Adrenal gland (tissue), 9 donors: ENCODE measurements at regions not wholly inside any gene's neighbourhood (a gene's known extent, or its start where the extent isn't known, plus 50 kb on each side); places are given as distances from the start of the nearest gene placed in this dataset.

Experiments
- DNase-seq, 7 donors: peaks; one replicate each; pipeline ENCODE4 v3.0.0-alpha.2; 2019 to 2020
- H3K27ac ChIP-seq, 5 donors: fragments of 200-600 bp; sonication (generic) in 4 of 5; 1 replicate in 3 of 5; 2 replicates in 2 of 5; pipeline versions ENCODE4 v1.5.1 to v1.8.0; 2016 to 2020; ENCODE audit warnings: mild to moderate bottlenecking in 1 of 5
- H3K27me3 ChIP-seq: fragments of 200-600 bp; 2 replicates; pipeline ENCODE4 v1.8.0; 2021
- H3K36me3 ChIP-seq, 2 donors: fragments of 200-600 bp; replicated peaks in 1 of 2; 1 replicate in 1 of 2; 2 replicates in 1 of 2; pipeline versions ENCODE4 v1.5.1 to v1.8.0; 2018 to 2022
- H3K4me1 ChIP-seq, 2 donors: fragments of 200-600 bp; replicated peaks in 1 of 2; 1 replicate in 1 of 2; 2 replicates in 1 of 2; pipeline versions ENCODE4 v1.5.1 to v1.8.0; 2018 to 2021
- H3K4me3 ChIP-seq, 4 donors: fragments of 200-600 bp; sonication (generic) in 3 of 4; one replicate each; pipeline ENCODE4 v1.5.1; 2016 to 2018
- H3K9me3 ChIP-seq, 3 donors: fragments of 200-600 bp; sonication (generic) in 1 of 3; replicated peaks in 1 of 3; 1 replicate in 2 of 3; 2 replicates in 1 of 3; pipeline versions ENCODE4 v1.5.1 to v1.8.0; 2016 to 2021
- CTCF ChIP-seq, 6 experiments: fragments of 450-650 bp in 4 of 6; fragments of 200-600 bp in 2 of 6; sonication (generic) in 1 of 6; IDR thresholded peaks; 1 replicate in 5 of 6; 2 replicates in 1 of 6; pipeline versions ENCODE4 v1.5.1 to v1.8.0; 2016 to 2021; ENCODE audit warnings: antibody characterized with exemption in 6 of 6, mild to moderate bottlenecking in 2 of 6, moderate library complexity in 1 of 6
- POLR2A ChIP-seq, 2 donors: fragments of 450-650 bp; IDR thresholded peaks; one replicate each; pipeline ENCODE4 v1.6.1; 2017; ENCODE audit warnings: antibody characterized with exemption in 2 of 2, mild to moderate bottlenecking in 2 of 2, moderate library complexity in 1 of 2
- WGBS, 4 donors: extraction: QIAGEN DNeasy Blood & Tissue Kit in 2 of 4; methylation state at CpG; one replicate each; pipeline versions ENCODE4 v1.1.5 to v1.1.7; 2013 to 2017; 5-methylcytosine and 5-hydroxymethylcytosine counted together
- intact Hi-C, 2 donors: fragments of 100-400 bp; cut with DNase I; formaldehyde crosslinking; loops; one replicate each; pipeline versions ENCODE4 v1.14.1 to v1.15.0; 2022 to 2023
- donor health status: healthy with polysubstance abuse.
- donor health status: Bipolar disorder and iron deficiency.
- donor health status: DM: yes; HTN: yes; CAD: no.
- donor health status: DM: no; HTN: no; CAD: no.
- donor health status: DM: no; HTN: no; CAD: no.

- DNase-seq, result no peak
- intact Hi-C loops, result no loop called here
- Histone ChIP-seq H3K27me3 (no peaks in the 10 kb centered on the region), H3K27ac (no peak overlapping the region), H3K4me1 (no peaks in the 10 kb centered on the region), H3K9me3 (no peaks in the 10 kb centered on the region), H3K4me3 (no peak overlapping the region), H3K36me3 (no peaks in the 10 kb centered on the region)
- WGBS, 4 donors, result 76 to 89% (median 86%) methylated on average over 6 of the region's 6 CpGs
- no peak for TF ChIP-seq CTCF (IDR thresholded peaks at IDR 0.05)
- no peak for TF ChIP-seq POLR2A (IDR thresholded peaks at IDR 0.05)
Observed at GRCh38 chr18:61173554-61173953, 159.7 kb upstream of the CDH20 start.

GRCh38 chr18:61183798-61184197 lies 149.4 kb upstream of the CDH20 start:
- H3K9me3 ChIP-seq, result no peaks in the 10 kb centered on the region
- intact Hi-C loops, result no loop called here
- no peak for DNase-seq
- H3K4me3 ChIP-seq, result no peak overlapping the region
- H3K27me3 ChIP-seq, result no peaks in the 10 kb centered on the region
- H3K36me3 ChIP-seq, result no peaks in the 10 kb centered on the region
- no peaks in the 10 kb centered on the region for H3K4me1 ChIP-seq
- no peak overlapping the region for H3K27ac ChIP-seq
- TF ChIP-seq CTCF (IDR thresholded peaks at IDR 0.05) (no peak), POLR2A (IDR thresholded peaks at IDR 0.05) (no peak)

- Histone ChIP-seq H3K9me3 (no peaks in the 10 kb centered on the region), H3K27ac (no peak overlapping the region), H3K27me3 (no peaks in the 10 kb centered on the region), H3K4me1 (no peaks in the 10 kb centered on the region), H3K4me3 (no peak overlapping the region), H3K36me3 (no peaks in the 10 kb centered on the region)
- DNase-seq, result no peak
- no peak for TF ChIP-seq POLR2A (IDR thresholded peaks at IDR 0.05)
- 83 to 96% (median 91%) methylated on average over 3 of the region's 3 CpGs for WGBS, 4 donors
- intact Hi-C loops, result no loop called here
Observed at GRCh38 chr18:61187971-61188370, 145.3 kb upstream of the CDH20 start.

- intact Hi-C loops, result no loop called here
- Histone ChIP-seq H3K27ac (no peak overlapping the region), H3K4me1 (no peaks in the 10 kb centered on the region), H3K4me3 (no peak overlapping the region), H3K36me3 (no peaks in the 10 kb centered on the region), H3K9me3 (no peaks in the 10 kb centered on the region), H3K27me3 (no peaks in the 10 kb centered on the region)
- 69 to 78% (median 73%) methylated on average over 3 of the region's 3 CpGs for WGBS, 4 donors
- no peak for TF ChIP-seq POLR2A (IDR thresholded peaks at IDR 0.05)
- no peak for TF ChIP-seq CTCF (IDR thresholded peaks at IDR 0.05)
- no peak for DNase-seq
Observed at GRCh38 chr18:61189376-61189775, 143.9 kb upstream of the CDH20 start.

- Histone ChIP-seq H3K4me1 (no peaks in the 10 kb centered on the region), H3K27ac (no peak overlapping the region), H3K27me3 (no peaks in the 10 kb centered on the region), H3K9me3 (no peaks in the 10 kb centered on the region), H3K36me3 (no peaks in the 10 kb centered on the region), H3K4me3 (no peak overlapping the region)
- TF ChIP-seq CTCF (IDR thresholded peaks at IDR 0.05), result no peak
- no peak for TF ChIP-seq POLR2A (IDR thresholded peaks at IDR 0.05)
- DNase-seq, result no peak
- WGBS, 4 donors, result 65 to 66% (median 66%) methylated on average over 4 of the region's 4 CpGs
- intact Hi-C loops, result no loop called here
Observed at GRCh38 chr18:61194726-61195125, 138.5 kb upstream of the CDH20 start.
